ENCODE measurements at regions not wholly inside any gene's neighbourhood (a gene's known extent, or its start where the extent isn't known, plus 50 kb on each side); places are given as distances from the start of the nearest gene placed in this dataset.

DNA sequence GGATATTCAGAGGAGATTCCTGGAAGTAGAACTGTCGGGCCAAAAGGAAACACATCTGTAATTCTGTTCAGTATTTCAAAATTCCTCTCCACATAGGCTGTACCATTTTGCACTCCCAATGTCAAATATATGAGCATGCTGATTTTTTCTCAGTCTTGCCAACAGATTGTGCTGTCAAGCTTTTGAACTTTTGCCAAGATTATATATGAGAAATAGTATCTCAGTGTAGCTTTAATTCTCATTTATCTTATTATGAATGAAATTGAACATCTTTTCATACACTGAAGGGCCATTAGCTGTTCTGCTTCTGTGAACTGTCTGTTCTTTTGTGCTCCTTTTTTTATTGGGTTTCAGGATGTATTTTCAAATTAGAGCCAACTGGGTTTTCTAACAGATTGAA lies 907.1 kb downstream of the MAT2B start:
- no peaks in the 10 kb centered on the region for H3K27me3 ChIP-seq
- peaks cover 2% of the 10 kb centered on the region for H3K9me3 ChIP-seq (ENCODE audit: low read depth)
- H3K79me2 ChIP-seq: no peaks in the 10 kb centered on the region
- H2AFZ ChIP-seq: no peak overlapping the region
- H4K20me1 ChIP-seq (ENCODE audit: insufficient read depth, poor library complexity, severe bottlenecking): no peaks in the 10 kb centered on the region
- H3K9me2 ChIP-seq (replicated peaks; ENCODE audit: insufficient read depth): no peaks in the 10 kb centered on the region
- DNase-seq (ENCODE audit: low spot score): no peak
- H3K27ac ChIP-seq: no peak overlapping the region
- H3K4me1 ChIP-seq (ENCODE audit: insufficient read depth): no peaks in the 10 kb centered on the region
- 81% methylated on average over 1 of the region's 1 CpG for WGBS (ENCODE audit: low lambda C conversion rate, missing lambda C conversion rate)
- H3K4me2 ChIP-seq: no peak overlapping the region
- H3K4me3 ChIP-seq: no peak overlapping the region
- TF ChIP-seq EZH2phosphoT487 (IDR thresholded peaks at IDR 0.05; ENCODE audit: low read depth, severe bottlenecking, unreplicated experiment) (no peak), EZH2 (IDR thresholded peaks at IDR 0.05; ENCODE audit: borderline replicate concordance) (no peak)
- TF ChIP-seq, protein P1, sequence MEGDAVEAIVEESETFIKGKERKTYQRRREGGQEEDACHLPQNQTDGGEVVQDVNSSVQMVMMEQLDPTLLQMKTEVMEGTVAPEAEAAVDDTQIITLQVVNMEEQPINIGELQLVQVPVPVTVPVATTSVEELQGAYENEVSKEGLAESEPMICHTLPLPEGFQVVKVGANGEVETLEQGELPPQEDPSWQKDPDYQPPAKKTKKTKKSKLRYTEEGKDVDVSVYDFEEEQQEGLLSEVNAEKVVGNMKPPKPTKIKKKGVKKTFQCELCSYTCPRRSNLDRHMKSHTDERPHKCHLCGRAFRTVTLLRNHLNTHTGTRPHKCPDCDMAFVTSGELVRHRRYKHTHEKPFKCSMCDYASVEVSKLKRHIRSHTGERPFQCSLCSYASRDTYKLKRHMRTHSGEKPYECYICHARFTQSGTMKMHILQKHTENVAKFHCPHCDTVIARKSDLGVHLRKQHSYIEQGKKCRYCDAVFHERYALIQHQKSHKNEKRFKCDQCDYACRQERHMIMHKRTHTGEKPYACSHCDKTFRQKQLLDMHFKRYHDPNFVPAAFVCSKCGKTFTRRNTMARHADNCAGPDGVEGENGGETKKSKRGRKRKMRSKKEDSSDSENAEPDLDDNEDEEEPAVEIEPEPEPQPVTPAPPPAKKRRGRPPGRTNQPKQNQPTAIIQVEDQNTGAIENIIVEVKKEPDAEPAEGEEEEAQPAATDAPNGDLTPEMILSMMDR (IDR thresholded peaks at IDR 0.05; ENCODE audit: poor library complexity): no peak
- no peaks in the 10 kb centered on the region for H3K36me3 ChIP-seq (replicated peaks; ENCODE audit: insufficient read depth, low read depth)

- TF ChIP-seq, protein P1 (IDR thresholded peaks at IDR 0.05; ENCODE audit: poor library complexity): no peak
- TF ChIP-seq EZH2 (IDR thresholded peaks at IDR 0.05; ENCODE audit: borderline replicate concordance) (no peak), EZH2phosphoT487 (IDR thresholded peaks at IDR 0.05; ENCODE audit: low read depth, severe bottlenecking, unreplicated experiment) (no peak)
- Histone ChIP-seq H3K79me2 (no peaks in the 10 kb centered on the region), H3K9me3 (ENCODE audit: low read depth) (no peaks in the 10 kb centered on the region), H2AFZ (no peak overlapping the region), H3K27ac (no peak overlapping the region), H3K36me3 (replicated peaks; ENCODE audit: insufficient read depth, low read depth) (no peaks in the 10 kb centered on the region), H3K4me3 (no peak overlapping the region), H3K4me2 (no peak overlapping the region), H4K20me1 (ENCODE audit: insufficient read depth, poor library complexity, severe bottlenecking) (no peaks in the 10 kb centered on the region), H3K27me3 (no peaks in the 10 kb centered on the region), H3K9me2 (replicated peaks; ENCODE audit: insufficient read depth) (no peaks in the 10 kb centered on the region), H3K4me1 (ENCODE audit: insufficient read depth) (no peaks in the 10 kb centered on the region)
- no peak for DNase-seq (ENCODE audit: low spot score)
- WGBS (ENCODE audit: low lambda C conversion rate, missing lambda C conversion rate): 91% methylated on average over 2 of the region's 2 CpGs
Measured at GRCh38 chr5:164420161-164420560, 914.7 kb downstream of the MAT2B start.

DNA sequence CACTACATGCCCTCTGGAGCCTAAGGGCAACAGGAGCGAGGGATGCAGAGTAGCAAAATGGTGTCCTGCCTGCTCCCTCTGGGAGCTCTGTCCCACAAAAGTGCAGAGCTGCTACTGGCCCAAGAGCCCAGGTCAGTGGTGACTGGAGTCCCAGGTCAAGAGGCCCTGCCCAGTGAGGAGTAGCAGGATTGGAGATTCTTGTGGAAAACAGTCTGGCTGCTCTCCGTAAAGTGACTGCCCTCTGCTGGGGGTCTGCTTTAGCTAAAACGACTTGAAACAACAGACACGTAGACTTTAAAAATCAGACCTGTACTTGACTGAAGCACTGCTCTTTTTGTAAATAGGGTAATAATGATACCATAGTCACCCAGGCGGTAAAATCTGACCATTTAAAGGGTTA lies 917.0 kb downstream of the MAT2B start:
- 50% methylated on average over 5 of the region's 5 CpGs for WGBS (ENCODE audit: low lambda C conversion rate, missing lambda C conversion rate)
- H2AFZ ChIP-seq: no peak overlapping the region
- H3K79me2 ChIP-seq: no peaks in the 10 kb centered on the region
- peak; percentile 49 for DNase-seq (ENCODE audit: low spot score)
- no peaks in the 10 kb centered on the region for H3K4me1 ChIP-seq (ENCODE audit: insufficient read depth)
- H3K9me3 ChIP-seq (ENCODE audit: low read depth): no peaks in the 10 kb centered on the region
- H3K36me3 ChIP-seq (replicated peaks; ENCODE audit: insufficient read depth, low read depth): no peaks in the 10 kb centered on the region
- no peaks in the 10 kb centered on the region for H3K9me2 ChIP-seq (replicated peaks; ENCODE audit: insufficient read depth)
- no peak overlapping the region for H3K4me3 ChIP-seq
- H3K27ac ChIP-seq: no peak overlapping the region
- H4K20me1 ChIP-seq (ENCODE audit: insufficient read depth, poor library complexity, severe bottlenecking): no peaks in the 10 kb centered on the region
- no peak for TF ChIP-seq EZH2 (IDR thresholded peaks at IDR 0.05; ENCODE audit: borderline replicate concordance)
- TF ChIP-seq, protein P1 (IDR thresholded peaks at IDR 0.05; ENCODE audit: poor library complexity): peak; percentile 37
- H3K4me2 ChIP-seq: no peak overlapping the region
- no peaks in the 10 kb centered on the region for H3K27me3 ChIP-seq

Measured in hepatocyte (in vitro differentiated cells).